ENCODE measurements at regions not wholly inside any gene's neighbourhood (a gene's known extent, or its start where the extent isn't known, plus 50 kb on each side); places are given as distances from the start of the nearest gene placed in this dataset.
"Not testable (repeated sequence)": the region's sequence is repeated elsewhere in the genome, so short reads cannot be mapped to it uniquely, and the experiment has no call there.

DNA sequence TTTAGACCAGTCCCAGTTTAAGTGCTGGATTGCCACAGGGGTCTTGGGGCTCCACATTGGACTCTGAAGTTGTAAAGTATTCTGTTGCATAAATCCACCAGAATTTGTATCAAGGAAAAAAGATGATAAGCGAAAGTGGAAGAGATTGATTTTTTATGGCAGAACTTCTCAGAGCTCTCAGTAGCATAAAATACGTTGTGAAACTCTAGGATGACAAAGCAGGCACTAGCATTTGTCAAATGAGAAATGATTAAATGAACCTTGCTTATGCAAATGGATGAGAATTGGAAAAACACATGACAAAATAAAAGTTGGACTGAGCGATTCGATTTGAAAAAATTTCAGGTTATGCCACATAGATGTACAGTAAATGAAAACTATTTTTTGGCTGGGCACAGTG is 253.8 kb upstream of the RAB4A start:
- Histone ChIP-seq H3K27ac (no peak overlapping the region), H3K4me1 (no peaks in the 10 kb centered on the region), H3K4me3 (no peak overlapping the region), H3K27me3 (no peaks in the 10 kb centered on the region), H3K36me3 (no peaks in the 10 kb centered on the region), H3K9me3 (peaks cover 0 to 7% (median 0%) of the 10 kb centered on the region in 3 donors)
- intact Hi-C loops (cut with DNase I; ENCODE audit: low total_unique reads) = no loop called here
- no peak for DNase-seq
- TF ChIP-seq, protein P1, sequence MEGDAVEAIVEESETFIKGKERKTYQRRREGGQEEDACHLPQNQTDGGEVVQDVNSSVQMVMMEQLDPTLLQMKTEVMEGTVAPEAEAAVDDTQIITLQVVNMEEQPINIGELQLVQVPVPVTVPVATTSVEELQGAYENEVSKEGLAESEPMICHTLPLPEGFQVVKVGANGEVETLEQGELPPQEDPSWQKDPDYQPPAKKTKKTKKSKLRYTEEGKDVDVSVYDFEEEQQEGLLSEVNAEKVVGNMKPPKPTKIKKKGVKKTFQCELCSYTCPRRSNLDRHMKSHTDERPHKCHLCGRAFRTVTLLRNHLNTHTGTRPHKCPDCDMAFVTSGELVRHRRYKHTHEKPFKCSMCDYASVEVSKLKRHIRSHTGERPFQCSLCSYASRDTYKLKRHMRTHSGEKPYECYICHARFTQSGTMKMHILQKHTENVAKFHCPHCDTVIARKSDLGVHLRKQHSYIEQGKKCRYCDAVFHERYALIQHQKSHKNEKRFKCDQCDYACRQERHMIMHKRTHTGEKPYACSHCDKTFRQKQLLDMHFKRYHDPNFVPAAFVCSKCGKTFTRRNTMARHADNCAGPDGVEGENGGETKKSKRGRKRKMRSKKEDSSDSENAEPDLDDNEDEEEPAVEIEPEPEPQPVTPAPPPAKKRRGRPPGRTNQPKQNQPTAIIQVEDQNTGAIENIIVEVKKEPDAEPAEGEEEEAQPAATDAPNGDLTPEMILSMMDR (IDR thresholded peaks at IDR 0.05) = no peak

DNA sequence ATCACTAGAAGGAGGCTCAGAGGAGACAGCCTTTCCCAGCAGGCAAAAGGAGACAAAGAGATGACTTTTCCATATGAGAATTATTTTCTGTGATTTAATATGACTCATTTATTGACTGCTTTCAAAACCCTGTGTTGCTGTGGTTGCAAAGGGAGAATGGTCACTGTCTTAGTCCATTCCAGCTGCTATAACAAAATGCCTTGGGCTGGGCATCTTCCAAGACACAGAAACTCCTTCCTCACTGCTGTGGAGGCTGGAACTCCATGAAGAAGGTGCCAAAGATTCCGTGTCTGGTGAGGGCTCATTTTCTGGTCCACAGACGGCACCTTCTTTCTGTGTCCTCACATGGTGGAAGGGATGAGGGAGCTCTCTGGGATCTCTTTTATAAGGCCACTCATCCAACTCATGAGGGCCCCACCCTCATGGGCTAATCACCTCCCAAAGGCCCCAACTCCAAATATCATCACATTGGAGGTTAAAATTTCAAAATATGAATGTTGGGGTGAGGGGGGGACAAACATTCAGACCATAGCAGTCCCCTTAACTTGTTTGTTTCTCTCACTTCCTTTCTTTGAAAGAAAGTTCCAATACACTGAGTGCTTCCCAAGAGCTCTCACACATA is 252.1 kb upstream of the RAB4A start:
- Histone ChIP-seq H3K4me3 (no peak overlapping the region), H3K27ac (no peak overlapping the region), H3K4me1 (no peaks in the 10 kb centered on the region), H3K27me3 (no peaks in the 10 kb centered on the region), H3K36me3 (no peaks in the 10 kb centered on the region), H3K9me3 (peaks cover 0 to 7% (median 0%) of the 10 kb centered on the region in 3 donors)
- no peak for DNase-seq
- intact Hi-C loops (cut with DNase I; ENCODE audit: low total_unique reads) = no loop called here
- TF ChIP-seq, protein P1 (IDR thresholded peaks at IDR 0.05) = no peak

- intact Hi-C loops (cut with DNase I; ENCODE audit: low total_unique reads) = no loop called here
- H3K4me3 ChIP-seq = no peak overlapping the region
- H3K36me3 ChIP-seq = no peaks in the 10 kb centered on the region
- H3K9me3 ChIP-seq = peaks cover 0 to 7% (median 0%) of the 10 kb centered on the region in 3 donors
- H3K27me3 ChIP-seq = no peaks in the 10 kb centered on the region
- peaks cover 0 to 9% (median 2%) of the 10 kb centered on the region in 4 donors for H3K4me1 ChIP-seq
- DNase-seq = no peak
- TF ChIP-seq, protein P1 (IDR thresholded peaks at IDR 0.05) = no peak
- no peak overlapping the region for H3K27ac ChIP-seq
Measured at GRCh38 chr1:229019663-229020271, 251.1 kb upstream of the RAB4A start.

- H3K9me3 ChIP-seq; DNase-seq; H3K27me3 ChIP-seq; intact Hi-C loops (cut with DNase I; ENCODE audit: low total_unique reads); H3K36me3 ChIP-seq; H3K27ac ChIP-seq; H3K4me3 ChIP-seq: not testable (repeated sequence)
- peaks cover 0 to 15% (median 6%) of the 10 kb centered on the region in 4 donors for H3K4me1 ChIP-seq
Measured at GRCh38 chr1:229021034-229021433, 249.9 kb upstream of the RAB4A start.

GRCh38 chr1:229022595-229023333 is 248.1 kb upstream of the RAB4A start:
- Histone ChIP-seq H3K9me3 (peaks cover 0 to 7% (median 0%) of the 10 kb centered on the region in 3 donors), H3K4me1 (peaks cover 0 to 15% (median 6%) of the 10 kb centered on the region in 4 donors), H3K36me3 (no peaks in the 10 kb centered on the region), H3K4me3 (no peak overlapping the region), H3K27ac (no peak overlapping the region), H3K27me3 (no peaks in the 10 kb centered on the region)
- intact Hi-C loops (cut with DNase I; ENCODE audit: low total_unique reads) = no loop called here
- DNase-seq = no peak
- TF ChIP-seq, protein P1 (IDR thresholded peaks at IDR 0.05) = no peak

Measured in tibial artery (tissue), 4 donors.